ENCODE measurements at regions not wholly inside any gene's neighbourhood (a gene's known extent, or its start where the extent isn't known, plus 50 kb on each side); places are given as distances from the start of the nearest gene placed in this dataset.

DNA sequence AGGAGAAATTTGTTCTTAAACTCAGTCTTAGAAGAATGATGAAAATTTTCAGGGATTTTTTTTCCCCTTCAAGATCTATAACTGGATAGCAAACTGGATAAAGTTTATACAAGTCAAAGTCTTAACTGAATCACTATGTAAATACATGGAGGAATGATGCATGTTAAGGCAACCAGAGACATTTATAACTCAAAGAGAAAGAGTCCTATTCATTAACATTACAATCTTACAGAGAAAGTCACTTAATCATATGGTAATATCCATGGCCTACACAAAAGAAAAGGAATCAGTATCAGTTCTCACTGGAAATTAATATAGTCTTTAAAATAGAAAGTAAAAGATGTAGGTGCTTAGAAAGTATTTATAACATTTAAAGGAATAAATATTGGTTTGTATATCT lies 869.1 kb downstream of the TBL1XR1 start:
- TF ChIP-seq POLR2A (IDR thresholded peaks at IDR 0.05) (no peak), POLR2AphosphoS5 (IDR thresholded peaks at IDR 0.05) (no peak)

Data from gastroesophageal sphincter (tissue), 2 donors.